BJ (cell line): ENCODE measurements at regions not wholly inside any gene's neighbourhood (a gene's known extent, or its start where the extent isn't known, plus 50 kb on each side); places are given as distances from the start of the nearest gene placed in this dataset.

ENCODE experiments used
- CTCF ChIA-PET: fragments of 350-600 bp; formaldehyde crosslinking; extraction: SDS; loops from one replicate; lab custom pipeline; 2021; ENCODE audit warnings: antibody characterized with exemption, inconsistent platforms; lab: Yijun Ruan, JAX
- POLR2A ChIA-PET: fragments of 300-600 bp; sonication (Branson Sonifier 250); formaldehyde crosslinking; extraction: SDS; loops from one replicate; lab custom pipeline; 2021; ENCODE audit warnings: antibody characterized with exemption; lab: Charles Lee
- DNase-seq: peaks from one replicate; pipeline ENCODE4 v3.0.0-alpha.2; 2011; ENCODE audit warnings: low read depth
- H3K27me3 ChIP-seq: 2 replicates; pipeline ENCODE4 v1.6.0; 2011; ENCODE audit warnings: low read length; ENCODE audit not compliant: control insufficient read depth, insufficient read depth
- H3K36me3 ChIP-seq: 2 replicates; pipeline ENCODE4 v1.5.1; 2011; ENCODE audit warnings: low read length; ENCODE audit not compliant: control insufficient read depth, insufficient read depth
- H3K4me3 ChIP-seq: 2 replicates; pipeline ENCODE4 v1.5.1; 2011; ENCODE audit warnings: low read depth, mild to moderate bottlenecking, control low read depth, low read length
- TF ChIP-seq, protein P1 (sequence below): IDR thresholded peaks from 2 replicates; pipeline ENCODE4 v1.5.1; 2011; ENCODE audit warnings: low read depth, mild to moderate bottlenecking, control low read depth, inconsistent platforms, low read length, moderate library complexity; ENCODE audit not compliant: insufficient read depth

DNA sequence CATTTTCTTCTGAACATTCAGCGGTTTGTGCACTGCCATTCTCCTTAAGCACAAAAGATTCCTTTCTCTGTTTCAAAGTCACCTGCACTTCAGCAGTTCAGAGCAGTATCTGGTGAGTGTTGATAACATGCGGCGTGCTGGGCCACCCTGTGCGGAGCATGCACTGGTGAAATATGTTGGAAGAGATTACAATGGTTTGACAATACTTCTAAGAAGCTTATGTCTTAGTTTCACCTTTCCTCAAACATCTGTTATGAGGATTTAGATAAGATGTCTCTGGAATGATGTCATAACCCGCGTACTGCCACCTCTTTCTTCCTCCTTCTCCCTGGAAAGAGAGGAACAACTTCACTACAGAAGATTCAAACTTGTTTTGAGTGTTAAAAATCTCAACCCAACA is 650.3 kb downstream of the AJAP1 start:
- no peak for DNase-seq
- no peaks in the 10 kb centered on the region for H3K36me3 ChIP-seq
- TF ChIP-seq, protein P1, sequence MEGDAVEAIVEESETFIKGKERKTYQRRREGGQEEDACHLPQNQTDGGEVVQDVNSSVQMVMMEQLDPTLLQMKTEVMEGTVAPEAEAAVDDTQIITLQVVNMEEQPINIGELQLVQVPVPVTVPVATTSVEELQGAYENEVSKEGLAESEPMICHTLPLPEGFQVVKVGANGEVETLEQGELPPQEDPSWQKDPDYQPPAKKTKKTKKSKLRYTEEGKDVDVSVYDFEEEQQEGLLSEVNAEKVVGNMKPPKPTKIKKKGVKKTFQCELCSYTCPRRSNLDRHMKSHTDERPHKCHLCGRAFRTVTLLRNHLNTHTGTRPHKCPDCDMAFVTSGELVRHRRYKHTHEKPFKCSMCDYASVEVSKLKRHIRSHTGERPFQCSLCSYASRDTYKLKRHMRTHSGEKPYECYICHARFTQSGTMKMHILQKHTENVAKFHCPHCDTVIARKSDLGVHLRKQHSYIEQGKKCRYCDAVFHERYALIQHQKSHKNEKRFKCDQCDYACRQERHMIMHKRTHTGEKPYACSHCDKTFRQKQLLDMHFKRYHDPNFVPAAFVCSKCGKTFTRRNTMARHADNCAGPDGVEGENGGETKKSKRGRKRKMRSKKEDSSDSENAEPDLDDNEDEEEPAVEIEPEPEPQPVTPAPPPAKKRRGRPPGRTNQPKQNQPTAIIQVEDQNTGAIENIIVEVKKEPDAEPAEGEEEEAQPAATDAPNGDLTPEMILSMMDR = no peak
- POLR2A ChIA-PET = no interaction called here
- H3K27me3 ChIP-seq = no peaks in the 10 kb centered on the region
- H3K4me3 ChIP-seq = no peak overlapping the region
- CTCF ChIA-PET = no interaction called here

DNA sequence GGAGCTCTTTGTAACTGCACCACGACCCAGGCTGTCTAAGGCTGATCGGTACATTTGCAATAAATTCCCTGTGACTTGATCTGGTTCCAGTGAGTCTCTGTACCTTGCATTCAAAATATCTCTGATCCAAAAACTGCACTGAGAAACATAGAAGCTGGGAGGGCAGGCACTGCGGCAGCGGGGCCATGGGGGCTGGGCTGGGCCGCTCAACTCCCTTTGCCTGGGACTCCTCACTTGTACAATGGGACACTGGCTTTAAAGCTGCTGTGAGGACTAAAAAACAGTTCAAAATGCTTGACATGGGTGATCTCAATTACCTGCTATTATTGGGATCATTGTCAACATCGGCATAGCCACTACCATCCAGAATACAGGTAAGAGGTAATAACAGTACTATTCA is 644.0 kb downstream of the AJAP1 start:
- Histone ChIP-seq H3K4me3 (no peak overlapping the region), H3K36me3 (no peaks in the 10 kb centered on the region), H3K27me3 (no peaks in the 10 kb centered on the region)
- no peak for DNase-seq
- TF ChIP-seq, protein P1 = no peak
- ChIA-PET CTCF (no interaction called here), POLR2A (no interaction called here)

DNA sequence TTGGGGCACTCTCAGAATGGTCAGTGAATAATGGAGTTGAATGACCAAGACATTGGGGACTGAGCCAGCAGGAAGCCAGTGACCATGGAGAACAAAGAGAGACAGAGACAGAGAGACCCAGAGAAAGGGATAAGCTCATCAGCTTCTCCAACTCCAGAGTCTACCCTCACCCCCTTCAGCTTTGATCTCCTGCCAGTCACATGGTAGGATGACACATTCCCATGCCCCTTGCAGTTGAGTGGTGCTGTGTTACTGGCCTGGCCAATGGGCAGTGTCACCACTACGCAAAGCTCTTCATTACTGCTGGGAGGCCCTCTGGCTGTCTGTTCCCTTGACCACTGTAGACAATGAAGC is 643.5 kb downstream of the AJAP1 start:
- TF ChIP-seq, protein P1 = no peak
- Histone ChIP-seq H3K36me3 (no peaks in the 10 kb centered on the region), H3K27me3 (no peaks in the 10 kb centered on the region), H3K4me3 (no peak overlapping the region)
- DNase-seq = no peak
- ChIA-PET POLR2A (no interaction called here), CTCF (no interaction called here)

DNA sequence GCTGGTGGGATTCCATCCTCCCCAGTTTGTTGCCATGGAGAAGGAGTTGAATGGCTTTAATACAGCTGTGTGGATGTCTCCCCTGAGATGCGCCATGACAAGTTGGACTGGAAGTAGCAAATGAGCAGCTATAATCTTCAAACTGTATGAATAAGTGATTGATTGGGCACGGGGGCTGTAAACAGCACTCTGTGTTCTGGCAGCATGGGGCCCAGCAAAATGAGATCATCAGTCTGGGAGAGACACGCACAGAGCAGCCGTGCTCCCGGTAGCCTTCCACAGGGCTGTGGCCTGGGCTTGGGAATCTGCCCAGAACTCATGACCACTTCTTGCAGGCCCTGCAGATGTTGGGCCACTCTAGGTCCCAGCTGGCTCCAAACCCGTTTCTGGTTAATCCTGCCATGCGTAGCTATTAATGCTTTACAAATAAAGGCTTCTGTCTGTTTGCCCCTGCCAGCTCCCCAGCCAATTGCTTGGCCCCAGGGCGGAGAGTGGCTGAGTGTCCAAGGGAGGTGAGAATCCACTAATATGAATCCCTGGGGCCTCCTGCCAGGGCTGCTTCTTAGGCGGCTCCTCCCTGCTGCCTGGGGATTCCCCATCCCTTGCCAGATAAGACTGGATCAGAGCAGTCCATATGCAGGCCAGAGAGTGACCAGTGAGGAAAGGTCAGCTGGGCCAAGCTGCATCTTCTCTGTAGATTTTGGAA is 642.9 kb downstream of the AJAP1 start:
- H3K36me3 ChIP-seq = no peaks in the 10 kb centered on the region
- H3K4me3 ChIP-seq = no peak overlapping the region
- ChIA-PET CTCF (no interaction called here), POLR2A (no interaction called here)
- no peak for DNase-seq
- no peaks in the 10 kb centered on the region for H3K27me3 ChIP-seq
- TF ChIP-seq, protein P1 = no peak

- POLR2A ChIA-PET = no interaction called here
- Histone ChIP-seq H3K4me3 (no peak overlapping the region), H3K36me3 (no peaks in the 10 kb centered on the region), H3K27me3 (no peaks in the 10 kb centered on the region)
- CTCF ChIA-PET = no interaction called here
- TF ChIP-seq, protein P1 = no peak
- no peak for DNase-seq
Observed at GRCh38 chr1:5296557-5297179, 642.3 kb downstream of the AJAP1 start.
